Loucy (cell line): ENCODE measurements at regions not wholly inside any gene's neighbourhood (a gene's known extent, or its start where the extent isn't known, plus 50 kb on each side); places are given as distances from the start of the nearest gene placed in this dataset.

Experiments
- CTCF ChIP-seq: fragments of 200-600 bp; sonication (generic); conservative IDR thresholded peaks from 2 replicates; pipeline ENCODE4 v1.5.1; 2014; ENCODE audit warnings: mild to moderate bottlenecking, antibody characterized with exemption, low read length
- EZH2phosphoT487 ChIP-seq: fragments of 200-600 bp; IDR thresholded peaks from 2 replicates; pipeline ENCODE4 v1.6.1; 2018; ENCODE audit warnings: antibody characterized with exemption, mild to moderate bottlenecking, moderate library complexity, borderline replicate concordance

- TF ChIP-seq CTCF (no peak), EZH2phosphoT487 (no peak)
Observed at GRCh38 chr16:86251682-86252081, 258.6 kb upstream of the FOXF1 start.
